H1 (cell line): ENCODE measurements at regions not wholly inside any gene's neighbourhood (a gene's known extent, or its start where the extent isn't known, plus 50 kb on each side); places are given as distances from the start of the nearest gene placed in this dataset.

Source experiments
- CTCF ChIA-PET: fragments of 300-600 bp; sonication (Branson Sonifier 250); formaldehyde crosslinking; loops from one replicate; lab custom pipeline; 2021; ENCODE audit not compliant: partially characterized antibody; lab: Charles Lee
- POLR2A ChIA-PET: fragments of 300-600 bp; sonication (Branson Sonifier 250); formaldehyde crosslinking; loops from one replicate; lab custom pipeline; 2021; ENCODE audit warnings: inconsistent platforms; ENCODE audit not compliant: partially characterized antibody; lab: Charles Lee
- DNase-seq, 2 experiments: peaks; one replicate each; pipeline versions ENCODE4 v3.0.0 to v3.0.0-alpha.2; 2010 to 2022; ENCODE audit warnings: low spot score in 2 of 2, low read depth in 1 of 2, mixed read lengths in 1 of 2
- FAIRE-seq: peaks from 2 replicates; lab custom pipeline; 2011; peaks lifted over from hg19 to GRCh38; lab: Jason Lieb, UNC
- H2AFZ ChIP-seq: 2 replicates; pipeline ENCODE4 v1.8.1; 2012; ENCODE audit warnings: low read length, inconsistent platforms
- H2AK5ac ChIP-seq: 2 replicates; pipeline ENCODE4 v1.6.1; 2013; ENCODE audit warnings: low read depth, low read length
- H2BK120ac ChIP-seq: replicated peaks from 2 replicates; pipeline ENCODE3; 2013; ENCODE audit warnings: low read depth, low read length, inconsistent platforms
- H2BK12ac ChIP-seq: 2 replicates; pipeline ENCODE4 v1.6.1; 2013; ENCODE audit warnings: low read depth, low read length
- H2BK15ac ChIP-seq: 2 replicates; pipeline ENCODE4 v1.6.1; 2013; ENCODE audit warnings: low read length
- H2BK20ac ChIP-seq: 2 replicates; pipeline ENCODE4 v1.6.1; 2013; ENCODE audit warnings: low read length
- H2BK5ac ChIP-seq: 2 replicates; pipeline ENCODE4 v1.6.1; 2013; ENCODE audit warnings: low read depth, low read length
- H3K14ac ChIP-seq: 2 replicates; pipeline ENCODE4 v1.6.1; 2013; ENCODE audit warnings: inconsistent platforms; ENCODE audit not compliant: insufficient read length
- H3K18ac ChIP-seq: 2 replicates; pipeline ENCODE4 v1.6.1; 2013; ENCODE audit warnings: low read length; ENCODE audit errors: extremely low read depth
- H3K23ac ChIP-seq: 2 replicates; pipeline ENCODE4 v1.6.1; 2013; ENCODE audit warnings: inconsistent platforms; ENCODE audit not compliant: insufficient read length
- H3K23me2 ChIP-seq: 2 replicates; pipeline ENCODE4 v1.6.1; 2013; ENCODE audit warnings: low read depth, low read length
- H3K27ac ChIP-seq: 2 replicates; pipeline ENCODE4 v1.6.1; 2011; ENCODE audit warnings: low read depth, low read length, inconsistent platforms
- H3K27me3 ChIP-seq, 4 experiments: replicated peaks in 1 of 4; 1 replicate in 1 of 4; 2 replicates in 3 of 4; pipeline versions ENCODE4 v1.6.1 to v1.8.1; 2011 to 2013; ENCODE audit warnings: low read length in 3 of 4, mild to moderate bottlenecking in 3 of 4, inconsistent platforms in 2 of 4, mixed read lengths in 2 of 4, moderate library complexity in 1 of 4; ENCODE audit not compliant: control insufficient read depth in 3 of 4, insufficient read depth in 3 of 4; ENCODE audit errors: extremely low read depth in 1 of 4
- H3K36me3 ChIP-seq, 4 experiments: 2 replicates each; pipeline versions ENCODE4 v1.6.1 to v1.8.1; 2011 to 2013; ENCODE audit warnings: mild to moderate bottlenecking in 4 of 4, low read length in 3 of 4, moderate library complexity in 2 of 4, control low read depth in 1 of 4, inconsistent platforms in 1 of 4; ENCODE audit not compliant: insufficient read depth in 4 of 4, control insufficient read depth in 2 of 4
- H3K4ac ChIP-seq: replicated peaks from 2 replicates; pipeline ENCODE3; 2013; ENCODE audit warnings: low read length, low read depth, mixed read lengths, inconsistent platforms; ENCODE audit not compliant: insufficient read length
- H3K4me1 ChIP-seq, 4 experiments: replicated peaks in 1 of 4; 1 replicate in 1 of 4; 2 replicates in 3 of 4; pipeline versions ENCODE4 v1.6.1 to v1.8.1; 2011 to 2013; ENCODE audit warnings: low read length in 3 of 4, inconsistent platforms in 2 of 4, mixed read lengths in 1 of 4; ENCODE audit not compliant: insufficient read depth in 4 of 4, control insufficient read depth in 3 of 4
- H3K4me2 ChIP-seq, 2 experiments: 2 replicates each; pipeline versions ENCODE4 v1.6.1 to v1.8.1; 2011 to 2013; ENCODE audit warnings: low read depth in 2 of 2, low read length in 2 of 2, control low read depth in 1 of 2, inconsistent platforms in 1 of 2, mild to moderate bottlenecking in 1 of 2; ENCODE audit not compliant: insufficient read depth in 1 of 2
- H3K4me3 ChIP-seq, 4 experiments: fragments of 200-600, 300-600 bp in 1 of 4; sonication (generic), shearing (Covaris generic), sonication (Bioruptor Twin) in 1 of 4; 2 replicates each; pipeline versions ENCODE4 v1.5.1 to v1.8.1; 2011 to 2016; ENCODE audit warnings: low read length in 4 of 4, low read depth in 3 of 4, control low read depth in 2 of 4, inconsistent platforms in 2 of 4, mild to moderate bottlenecking in 2 of 4, mixed read lengths in 1 of 4, moderate library complexity in 1 of 4; ENCODE audit not compliant: insufficient read depth in 2 of 4; ENCODE audit errors: extremely low read depth in 1 of 4
- H3K56ac ChIP-seq: replicated peaks from 2 replicates; pipeline ENCODE3; 2013; ENCODE audit warnings: low read depth, mild to moderate bottlenecking, mixed read lengths, low read length, inconsistent platforms; ENCODE audit not compliant: insufficient read length
- H3K79me1 ChIP-seq: 2 replicates; pipeline ENCODE4 v1.6.1; 2013; ENCODE audit warnings: low read depth, low read length, control low read depth
- H3K79me2 ChIP-seq, 2 experiments: 2 replicates each; pipeline versions ENCODE4 v1.6.1 to v1.8.1; 2012 to 2013; ENCODE audit warnings: low read length in 2 of 2, mild to moderate bottlenecking in 2 of 2, inconsistent platforms in 1 of 2; ENCODE audit not compliant: insufficient read depth in 2 of 2, control insufficient read depth in 1 of 2
- H3K9ac ChIP-seq, 4 experiments: replicated peaks in 1 of 4; 1 replicate in 1 of 4; 2 replicates in 3 of 4; pipeline versions ENCODE4 v1.6.1 to v1.8.1; 2011 to 2013; ENCODE audit warnings: low read depth in 3 of 4, low read length in 3 of 4, control low read depth in 2 of 4, mild to moderate bottlenecking in 2 of 4, moderate library complexity in 2 of 4, inconsistent platforms in 1 of 4; ENCODE audit errors: extremely low read depth in 1 of 4
- H3K9me3 ChIP-seq, 2 experiments: 2 replicates each; pipeline versions ENCODE4 v1.6.1 to v1.8.1; 2012 to 2013; ENCODE audit warnings: mild to moderate bottlenecking in 2 of 2, moderate library complexity in 2 of 2, control low read depth in 1 of 2, inconsistent platforms in 1 of 2, low read depth in 1 of 2, low read length in 1 of 2, mixed read lengths in 1 of 2; ENCODE audit not compliant: insufficient read depth in 2 of 2
- H4K20me1 ChIP-seq, 2 experiments: replicated peaks in 1 of 2; 2 replicates each; pipeline versions ENCODE3 to v1.8.1; 2011 to 2013; ENCODE audit warnings: inconsistent platforms in 2 of 2, low read length in 2 of 2, mild to moderate bottlenecking in 1 of 2; ENCODE audit not compliant: insufficient read depth in 2 of 2, control insufficient read depth in 1 of 2
- H4K5ac ChIP-seq: 2 replicates; pipeline ENCODE4 v1.6.1; 2013; ENCODE audit warnings: low read length, low read depth, mixed read lengths, inconsistent platforms; ENCODE audit not compliant: insufficient read length
- H4K8ac ChIP-seq: 2 replicates; pipeline ENCODE4 v1.8.0; 2013; ENCODE audit warnings: mild to moderate bottlenecking, moderate library complexity, low read length, inconsistent platforms; ENCODE audit not compliant: insufficient read depth; ENCODE audit errors: extremely low read depth
- H4K91ac ChIP-seq: replicated peaks from 2 replicates; pipeline ENCODE3; 2013; ENCODE audit warnings: low read length, mixed read lengths, inconsistent platforms; ENCODE audit not compliant: insufficient read length
- ASH2L ChIP-seq: fragments of 200-600, 300-600 bp; sonication (generic); IDR thresholded peaks from one replicate; pipeline ENCODE4 v1.7.1; 2017; ENCODE audit warnings: low read length
- BACH1 ChIP-seq: IDR thresholded peaks from 2 replicates; pipeline ENCODE4 v1.6.1; 2012; ENCODE audit warnings: low read length, improper control_type of control experiment
- CTBP2 ChIP-seq: IDR thresholded peaks from 2 replicates; pipeline ENCODE4 v1.7.0; 2011; ENCODE audit warnings: borderline replicate concordance, mild to moderate bottlenecking, moderate library complexity, mixed read lengths, low read length; ENCODE audit not compliant: insufficient read depth, insufficient read length
- EGR1 ChIP-seq: IDR thresholded peaks from 2 replicates; pipeline ENCODE4 v1.6.1; 2011; ENCODE audit warnings: low read depth, low read length, borderline replicate concordance
- MAFK ChIP-seq: IDR thresholded peaks from 2 replicates; pipeline ENCODE4 v1.6.1; 2012; ENCODE audit warnings: low read depth, mild to moderate bottlenecking, improper control_type of control experiment, low read length
- PHF8 ChIP-seq: fragments of 200-600 bp; sonication (generic); conservative IDR thresholded peaks from 2 replicates; pipeline ENCODE4 v1.7.1; 2012; ENCODE audit warnings: low read depth, mild to moderate bottlenecking, inconsistent platforms, low read length, moderate library complexity
- TAF7 ChIP-seq: optimal IDR thresholded peaks from 2 replicates; pipeline ENCODE3; 2011; ENCODE audit warnings: low read depth, mild to moderate bottlenecking, inconsistent platforms, low read length, moderate library complexity, borderline replicate concordance
- TBP ChIP-seq: IDR thresholded peaks from 2 replicates; pipeline ENCODE4 v1.6.1; 2011; ENCODE audit warnings: low read depth, low read length, improper control_type of control experiment
- WGBS, 2 experiments: shearing (Covaris generic) in 1 of 2; methylation state at CpG; one replicate each; pipeline versions ENCODE4 v1.1.6 to v1.1.7; 2013 to 2015; ENCODE audit warnings: low lambda C conversion rate in 2 of 2, mixed read lengths in 2 of 2, inconsistent platforms in 1 of 2, low coverage in 1 of 2, missing lambda C conversion rate in 1 of 2; ENCODE audit not compliant: insufficient replicate concordance in 2 of 2, insufficient coverage in 1 of 2, insufficient read length in 1 of 2; ENCODE audit errors: extremely low coverage in 1 of 2, missing lambda C conversion rate in 1 of 2; 5-methylcytosine and 5-hydroxymethylcytosine counted together
- TF ChIP-seq, protein P1 (sequence below): IDR thresholded peaks from 2 replicates; pipeline ENCODE4 v1.6.1; 2012; ENCODE audit warnings: inconsistent platforms

DNA sequence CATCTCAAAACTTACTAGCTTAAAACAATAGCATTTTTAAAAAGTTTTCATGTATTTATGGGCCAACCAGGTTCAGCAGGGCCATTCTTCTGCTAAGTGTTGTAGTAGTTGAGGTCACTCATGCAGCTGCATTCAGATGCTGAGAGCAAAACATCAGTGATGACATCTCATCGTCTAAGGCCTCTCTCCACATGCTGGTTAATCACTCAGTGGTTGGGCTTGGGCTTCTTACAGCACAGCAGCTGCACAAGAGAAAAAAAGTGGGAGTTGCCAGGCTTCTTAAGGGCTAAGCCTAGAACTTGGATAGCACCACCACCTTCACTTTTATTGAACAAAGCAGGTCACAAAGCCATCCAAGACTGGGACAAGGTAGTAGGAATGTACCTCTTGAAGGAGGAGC is 190.3 kb downstream of the IRS1 start:
- no peak overlapping the region for H2BK15ac ChIP-seq
- H2AFZ ChIP-seq = no peak overlapping the region
- no peaks in the 10 kb centered on the region for H3K79me2 ChIP-seq
- ChIA-PET CTCF (no interaction called here), POLR2A (no interaction called here)
- no peak overlapping the region for H3K14ac ChIP-seq
- H3K79me1 ChIP-seq = no peaks in the 10 kb centered on the region
- FAIRE-seq (no peak), DNase-seq (no peak)
- no peak overlapping the region for H3K4me3 ChIP-seq
- H4K5ac ChIP-seq = no peak overlapping the region
- no peaks in the 10 kb centered on the region for H3K27me3 ChIP-seq
- H3K23ac ChIP-seq = no peak overlapping the region
- H3K9me3 ChIP-seq = no peaks in the 10 kb centered on the region
- H3K56ac ChIP-seq = no peak overlapping the region
- no peak overlapping the region for H3K4ac ChIP-seq
- H3K18ac ChIP-seq = no peak overlapping the region
- H3K4me2 ChIP-seq = no peak overlapping the region
- H4K91ac ChIP-seq = no peak overlapping the region
- no peak overlapping the region for H3K9ac ChIP-seq
- H3K27ac ChIP-seq = no peak overlapping the region
- H3K36me3 ChIP-seq = no peaks in the 10 kb centered on the region
- H4K20me1 ChIP-seq = no peaks in the 10 kb centered on the region
- no peak overlapping the region for H2AK5ac ChIP-seq
- H4K8ac ChIP-seq = no peak overlapping the region
- no peak for TF ChIP-seq CTBP2
- no peak for TF ChIP-seq MAFK
- TF ChIP-seq TAF7 = no peak
- no peak for TF ChIP-seq TBP
- TF ChIP-seq PHF8 = no peak
- no peak for TF ChIP-seq ASH2L
- TF ChIP-seq, protein P1, sequence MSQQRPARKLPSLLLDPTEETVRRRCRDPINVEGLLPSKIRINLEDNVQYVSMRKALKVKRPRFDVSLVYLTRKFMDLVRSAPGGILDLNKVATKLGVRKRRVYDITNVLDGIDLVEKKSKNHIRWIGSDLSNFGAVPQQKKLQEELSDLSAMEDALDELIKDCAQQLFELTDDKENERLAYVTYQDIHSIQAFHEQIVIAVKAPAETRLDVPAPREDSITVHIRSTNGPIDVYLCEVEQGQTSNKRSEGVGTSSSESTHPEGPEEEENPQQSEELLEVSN = no peak
- no peak for TF ChIP-seq EGR1
- TF ChIP-seq BACH1 = no peak
- H2BK12ac ChIP-seq = no peak overlapping the region
- no peaks in the 10 kb centered on the region for H3K4me1 ChIP-seq
- no peak overlapping the region for H2BK20ac ChIP-seq
- 82% methylated on average over 1 of the region's 1 CpG; no CpG with 5 or more reads in 1 of the 2 experiments for WGBS, 2 experiments
- no peaks in the 10 kb centered on the region for H3K23me2 ChIP-seq
- H2BK5ac ChIP-seq = no peak overlapping the region
- H2BK120ac ChIP-seq = no peak overlapping the region
